Activated CD8-positive, alpha-beta memory T cell treated with anti-CD3 and anti-CD28 coated beads, Interleukin-2, amount 10 ng/mL, durations not matched to agents 7 days and 5 days (primary cell): ENCODE measurements at regions not wholly inside any gene's neighbourhood (a gene's known extent, or its start where the extent isn't known, plus 50 kb on each side); places are given as distances from the start of the nearest gene placed in this dataset.

Experiments used
- ATAC-seq: fragments of 150-1000 bp; cut with Tn5 transposase; one replicate; pipeline ENCODE4 v1.10.0; 2021; ENCODE audit warnings: moderate library complexity
- CTCF ChIA-PET: fragments of 350-600 bp; sonication (Branson Sonifier 250); formaldehyde crosslinking; loops from one replicate; lab custom pipeline; 2021; ENCODE audit warnings: antibody characterized with exemption; lab: Charles Lee
- DNase-seq: peaks from one replicate; pipeline ENCODE4 v3.0.0-alpha.2; 2020
- H3K27ac Mint-ChIP-seq: one replicate; pipeline ENCODE4 v1.8.0; 2021; ENCODE audit warnings: mild to moderate bottlenecking, mixed read lengths
- H3K27me3 Mint-ChIP-seq: one replicate; pipeline ENCODE4 v1.8.0; 2021; ENCODE audit warnings: mixed read lengths
- H3K36me3 Mint-ChIP-seq: one replicate; pipeline ENCODE4 v1.8.0; 2021; ENCODE audit warnings: mild to moderate bottlenecking, mixed read lengths
- H3K4me1 Mint-ChIP-seq: one replicate; pipeline ENCODE4 v1.8.0; 2021; ENCODE audit warnings: mixed read lengths
- H3K4me3 Mint-ChIP-seq: one replicate; pipeline ENCODE4 v1.8.0; 2021; ENCODE audit warnings: mild to moderate bottlenecking, moderate library complexity, mixed read lengths
- H3K9me3 Mint-ChIP-seq: one replicate; pipeline ENCODE4 v1.8.0; 2022; ENCODE audit warnings: low read depth, mixed read lengths

- CTCF ChIA-PET: no interaction called here
- H3K4me3 Mint-ChIP-seq: no peak overlapping the region
Measured at GRCh38 chr4:137661693-137662092, 129.4 kb upstream of the PCDH18 start.

GRCh38 chr4:137660211-137660610 lies 127.9 kb upstream of the PCDH18 start:
- Mint-ChIP-seq H3K36me3 (no peaks in the 10 kb centered on the region), H3K27me3 (no peaks in the 10 kb centered on the region), H3K9me3 (no peaks in the 10 kb centered on the region), H3K27ac (no peak overlapping the region), H3K4me1 (no peaks in the 10 kb centered on the region), H3K4me3 (no peak overlapping the region)
- ATAC-seq: no peak
- no peak for DNase-seq
- CTCF ChIA-PET: no interaction called here

More at GRCh38 chr4:137661693-137662092, 129.4 kb upstream of the PCDH18 start:
- H3K36me3 Mint-ChIP-seq: no peaks in the 10 kb centered on the region
- DNase-seq: no peak
- ATAC-seq: no peak
- H3K9me3 Mint-ChIP-seq: no peaks in the 10 kb centered on the region
- H3K27me3 Mint-ChIP-seq: no peaks in the 10 kb centered on the region
- H3K4me1 Mint-ChIP-seq: no peaks in the 10 kb centered on the region
- H3K27ac Mint-ChIP-seq: no peak overlapping the region

- H3K4me1 Mint-ChIP-seq: no peaks in the 10 kb centered on the region
- CTCF ChIA-PET: no interaction called here
- H3K4me3 Mint-ChIP-seq: no peak overlapping the region
- no peaks in the 10 kb centered on the region for H3K36me3 Mint-ChIP-seq
- DNase-seq: no peak
- no peaks in the 10 kb centered on the region for H3K27me3 Mint-ChIP-seq
- H3K27ac Mint-ChIP-seq: no peak overlapping the region
- ATAC-seq: no peak
- no peaks in the 10 kb centered on the region for H3K9me3 Mint-ChIP-seq
Measured at GRCh38 chr4:137659431-137659830, 127.1 kb upstream of the PCDH18 start.

- H3K4me1 Mint-ChIP-seq: no peaks in the 10 kb centered on the region
- H3K36me3 Mint-ChIP-seq: no peaks in the 10 kb centered on the region
- ATAC-seq: no peak
- DNase-seq: no peak
- CTCF ChIA-PET: no interaction called here
- H3K4me3 Mint-ChIP-seq: no peak overlapping the region
- H3K9me3 Mint-ChIP-seq: no peaks in the 10 kb centered on the region
- H3K27ac Mint-ChIP-seq: no peak overlapping the region
- H3K27me3 Mint-ChIP-seq: no peaks in the 10 kb centered on the region
Measured at GRCh38 chr4:137656661-137657060, 124.4 kb upstream of the PCDH18 start.

- no peak overlapping the region for H3K27ac Mint-ChIP-seq
- no peaks in the 10 kb centered on the region for H3K27me3 Mint-ChIP-seq
- no peak for ATAC-seq
- no peak for DNase-seq
- CTCF ChIA-PET: no interaction called here
- H3K4me1 Mint-ChIP-seq: no peaks in the 10 kb centered on the region
- H3K4me3 Mint-ChIP-seq: no peak overlapping the region
- H3K36me3 Mint-ChIP-seq: no peaks in the 10 kb centered on the region
- H3K9me3 Mint-ChIP-seq: no peaks in the 10 kb centered on the region
Measured at GRCh38 chr4:137655302-137655701, 123.0 kb upstream of the PCDH18 start.

- Mint-ChIP-seq H3K36me3 (no peaks in the 10 kb centered on the region), H3K9me3 (no peaks in the 10 kb centered on the region), H3K27me3 (no peaks in the 10 kb centered on the region), H3K4me1 (no peaks in the 10 kb centered on the region), H3K27ac (no peak overlapping the region), H3K4me3 (no peak overlapping the region)
- DNase-seq (no peak), ATAC-seq (no peak)
- CTCF ChIA-PET: interaction anchor here (1.1 kb wide), 1 partner anchor 120 kb away, joined by 3 read pairs; no protein-coding TSS in a partner anchor
Measured at GRCh38 chr4:137651128-137651527, 118.8 kb upstream of the PCDH18 start.

GRCh38 chr4:137649711-137650450 lies 117.6 kb upstream of the PCDH18 start:
- Mint-ChIP-seq H3K4me1 (no peaks in the 10 kb centered on the region), H3K27ac (no peak overlapping the region), H3K4me3 (no peak overlapping the region), H3K27me3 (no peaks in the 10 kb centered on the region), H3K36me3 (no peaks in the 10 kb centered on the region), H3K9me3 (no peaks in the 10 kb centered on the region)
- no peak for ATAC-seq
- CTCF ChIA-PET: no interaction called here
- DNase-seq: no peak

GRCh38 chr4:137648531-137648930 lies 116.2 kb upstream of the PCDH18 start:
- Mint-ChIP-seq H3K27me3 (no peaks in the 10 kb centered on the region), H3K4me1 (no peaks in the 10 kb centered on the region), H3K4me3 (no peak overlapping the region), H3K9me3 (peaks cover 3% of the 10 kb centered on the region), H3K27ac (no peak overlapping the region), H3K36me3 (no peaks in the 10 kb centered on the region)
- DNase-seq (no peak), ATAC-seq (no peak)
- CTCF ChIA-PET: no interaction called here

- H3K9me3 Mint-ChIP-seq: peaks cover 3% of the 10 kb centered on the region
- DNase-seq (no peak), ATAC-seq (no peak)
- no peak overlapping the region for H3K27ac Mint-ChIP-seq
- no peaks in the 10 kb centered on the region for H3K36me3 Mint-ChIP-seq
- no peaks in the 10 kb centered on the region for H3K4me1 Mint-ChIP-seq
- no peaks in the 10 kb centered on the region for H3K27me3 Mint-ChIP-seq
- CTCF ChIA-PET: interaction anchor here (0.6 kb wide), 1 partner anchor 17 kb away, joined by 3 read pairs; no protein-coding TSS in a partner anchor
- no peak overlapping the region for H3K4me3 Mint-ChIP-seq
Measured at GRCh38 chr4:137647375-137647774, 115.1 kb upstream of the PCDH18 start.

- Mint-ChIP-seq H3K4me3 (no peak overlapping the region), H3K9me3 (peaks cover 5% of the 10 kb centered on the region), H3K27me3 (no peaks in the 10 kb centered on the region), H3K36me3 (no peaks in the 10 kb centered on the region), H3K4me1 (no peaks in the 10 kb centered on the region), H3K27ac (no peak overlapping the region)
- no peak for ATAC-seq
- CTCF ChIA-PET: no interaction called here
- no peak for DNase-seq
Measured at GRCh38 chr4:137644201-137644600, 111.9 kb upstream of the PCDH18 start.

GRCh38 chr4:137641544-137641943 lies 109.2 kb upstream of the PCDH18 start:
- Mint-ChIP-seq H3K27ac (no peak overlapping the region), H3K36me3 (no peaks in the 10 kb centered on the region), H3K4me1 (no peaks in the 10 kb centered on the region), H3K27me3 (no peaks in the 10 kb centered on the region), H3K9me3 (peaks cover 5% of the 10 kb centered on the region), H3K4me3 (no peak overlapping the region)
- DNase-seq (no peak), ATAC-seq (no peak)
- CTCF ChIA-PET: no interaction called here

- CTCF ChIA-PET: no interaction called here
- H3K4me3 Mint-ChIP-seq: no peak overlapping the region
Measured at GRCh38 chr4:137640838-137641158, 108.5 kb upstream of the PCDH18 start.

GRCh38 chr4:137640156-137640837 lies 108.0 kb upstream of the PCDH18 start:
- ATAC-seq (no peak), DNase-seq (no peak)
- no peaks in the 10 kb centered on the region for H3K27me3 Mint-ChIP-seq
- CTCF ChIA-PET: no interaction called here
- H3K9me3 Mint-ChIP-seq: peaks cover 10% of the 10 kb centered on the region
- no peaks in the 10 kb centered on the region for H3K4me1 Mint-ChIP-seq
- no peak overlapping the region for H3K27ac Mint-ChIP-seq
- H3K36me3 Mint-ChIP-seq: no peaks in the 10 kb centered on the region
- no peak overlapping the region for H3K4me3 Mint-ChIP-seq

More at GRCh38 chr4:137640838-137641158, 108.5 kb upstream of the PCDH18 start:
- Mint-ChIP-seq H3K27me3 (no peaks in the 10 kb centered on the region), H3K27ac (no peak overlapping the region), H3K36me3 (no peaks in the 10 kb centered on the region), H3K4me1 (no peaks in the 10 kb centered on the region), H3K9me3 (peaks cover 7% of the 10 kb centered on the region)
- ATAC-seq: no peak
- DNase-seq: no peak

- no peak overlapping the region for H3K27ac Mint-ChIP-seq
- peaks cover 7% of the 10 kb centered on the region for H3K9me3 Mint-ChIP-seq
- CTCF ChIA-PET: no interaction called here
Measured at GRCh38 chr4:137638934-137639333, 106.6 kb upstream of the PCDH18 start.

More at GRCh38 chr4:137638934-137639333, 106.6 kb upstream of the PCDH18 start:
- no peak for ATAC-seq
- H3K27me3 Mint-ChIP-seq: no peaks in the 10 kb centered on the region
- DNase-seq: no peak
- H3K4me3 Mint-ChIP-seq: no peak overlapping the region
- no peaks in the 10 kb centered on the region for H3K4me1 Mint-ChIP-seq
- H3K36me3 Mint-ChIP-seq: no peaks in the 10 kb centered on the region
